DMS53 (cell line): ENCODE measurements at regions not wholly inside any gene's neighbourhood (a gene's known extent, or its start where the extent isn't known, plus 50 kb on each side); places are given as distances from the start of the nearest gene placed in this dataset.

Experiments used
- DNase-seq: peaks from one replicate; lab custom pipeline; 2025; lab: John Stamatoyannopoulos, UW

- no peak for DNase-seq
These were observed 684.5 kb upstream of the ARGLU1 start for GRCh38 chr13:107252428-107252827.

GRCh38 chr13:107252021-107252420 lies 684.1 kb upstream of the ARGLU1 start:
- no peak for DNase-seq

DNA sequence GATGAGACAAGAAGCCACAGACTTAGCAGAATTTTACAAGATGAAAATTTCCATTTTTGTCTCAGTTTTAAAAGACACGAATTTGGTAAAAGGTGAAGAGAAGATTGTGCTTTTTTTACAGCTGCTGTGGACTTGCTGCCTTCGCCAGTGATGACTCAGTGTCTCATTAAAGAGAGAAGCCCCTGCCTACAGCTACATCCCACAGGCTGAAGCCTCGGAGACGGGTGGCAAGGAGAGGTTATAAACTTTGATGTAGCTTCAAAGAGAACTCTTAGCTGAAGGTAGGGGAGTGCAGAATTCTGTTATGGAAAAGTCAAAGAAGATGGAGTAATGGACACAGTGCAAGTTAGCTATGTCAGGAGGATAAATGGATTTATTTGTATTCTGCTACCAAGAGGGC lies 683.4 kb upstream of the ARGLU1 start:
- no peak for DNase-seq

DNA sequence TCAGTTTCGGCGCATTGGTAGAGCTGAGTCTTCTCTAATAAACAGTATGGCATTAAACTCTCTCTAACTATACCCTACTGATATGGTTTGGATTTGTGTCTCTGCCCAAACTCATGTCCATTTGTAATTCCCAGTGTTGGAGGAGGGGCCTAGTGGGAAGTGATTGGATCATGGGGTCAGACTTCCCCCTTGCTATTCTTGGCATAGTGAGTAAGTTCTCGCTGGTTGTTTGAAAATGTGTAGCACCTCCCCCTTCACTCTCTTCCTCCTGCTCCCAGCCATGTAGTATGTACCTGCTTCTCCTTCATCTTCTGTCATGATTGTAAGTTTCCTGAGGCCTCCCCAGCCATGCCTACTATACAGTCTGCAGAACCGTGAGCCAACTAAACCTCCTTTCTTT lies 682.7 kb upstream of the ARGLU1 start:
- no peak for DNase-seq

GRCh38 chr13:107244241-107244640 lies 676.3 kb upstream of the ARGLU1 start:
- DNase-seq = no peak

DNA sequence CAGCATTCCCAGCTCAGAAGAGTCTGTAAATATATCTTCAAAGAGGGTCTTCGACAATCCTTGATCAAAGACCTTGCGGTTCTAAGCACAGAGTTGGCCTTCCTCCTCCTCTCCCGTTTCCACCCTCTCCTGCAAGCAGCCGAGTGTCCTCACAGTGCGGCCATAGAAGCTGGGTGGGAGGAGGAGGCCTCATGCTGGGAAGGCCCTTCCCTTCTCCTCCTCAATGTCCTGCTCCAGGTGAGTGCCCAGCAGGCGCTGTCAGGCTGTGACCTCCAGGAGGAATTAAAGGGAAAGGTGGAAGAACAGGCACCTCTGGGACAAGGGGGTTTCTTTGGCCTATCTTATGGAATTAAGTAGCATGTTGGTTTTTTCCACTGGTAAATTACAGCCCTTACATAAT lies 674.2 kb upstream of the ARGLU1 start:
- DNase-seq = no peak

- no peak for DNase-seq
These were observed 673.4 kb upstream of the ARGLU1 start for GRCh38 chr13:107241381-107241780.

DNA sequence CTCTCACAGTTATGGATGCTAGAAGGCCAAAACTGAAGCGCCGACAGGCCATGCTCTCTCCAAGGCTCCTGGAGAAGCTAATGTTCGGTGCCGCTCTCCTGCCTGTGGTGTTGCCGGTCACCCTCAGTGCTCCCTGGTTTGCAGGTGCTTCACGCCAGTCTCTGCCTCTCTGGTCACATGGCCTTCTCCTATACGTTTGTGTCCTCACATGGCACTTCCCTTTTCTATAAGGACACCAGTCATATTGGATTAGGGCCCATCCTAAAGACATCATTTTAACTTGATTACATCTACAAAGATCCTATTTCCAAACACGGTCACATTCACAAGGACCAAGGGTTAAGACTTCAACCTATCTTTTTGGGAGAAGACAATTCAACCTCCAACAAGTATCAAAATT lies 671.3 kb upstream of the ARGLU1 start:
- no peak for DNase-seq

- no peak for DNase-seq
These were observed 670.5 kb upstream of the ARGLU1 start for GRCh38 chr13:107238262-107238981.

DNA sequence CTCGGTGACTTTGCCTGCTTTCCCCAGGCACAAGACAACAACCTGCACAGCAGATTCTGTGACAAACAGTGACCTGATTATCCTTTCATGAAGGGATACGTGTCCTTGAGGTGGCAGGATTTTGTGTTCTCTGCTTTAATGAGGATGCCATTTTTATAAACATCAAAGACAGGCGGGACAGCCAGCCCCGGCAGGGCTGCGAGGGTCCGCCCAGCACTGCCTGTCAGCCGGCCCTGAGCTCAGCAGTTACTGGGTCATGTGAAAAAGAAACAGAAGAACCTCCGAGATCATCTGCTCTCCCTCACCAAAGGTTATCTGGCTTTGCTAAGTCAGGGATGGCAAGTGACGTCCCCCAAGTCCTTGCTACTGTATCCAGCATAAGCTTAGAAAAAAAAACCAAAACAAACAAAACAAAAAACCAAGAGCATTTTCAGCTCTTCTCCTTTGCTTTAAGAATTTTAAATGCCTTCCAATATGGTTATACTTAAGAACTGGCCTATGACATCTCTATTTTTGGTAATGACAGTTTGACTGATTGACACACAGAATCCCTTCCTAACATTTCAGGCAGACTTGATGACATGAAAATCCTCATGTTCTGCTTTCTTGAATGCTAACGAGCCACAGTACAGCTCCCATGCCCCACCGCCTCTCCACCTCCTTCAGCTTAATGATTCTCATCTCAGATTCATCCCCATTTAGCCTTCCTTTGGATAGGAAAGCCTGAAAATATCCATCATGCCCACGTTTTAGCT lies 666.6 kb upstream of the ARGLU1 start:
- DNase-seq = no peak

- DNase-seq = no peak
These were observed 665.6 kb upstream of the ARGLU1 start for GRCh38 chr13:107233541-107233940.

GRCh38 chr13:107231944-107232343 lies 664.0 kb upstream of the ARGLU1 start:
- no peak for DNase-seq

- no peak for DNase-seq
These were observed 655.9 kb upstream of the ARGLU1 start for GRCh38 chr13:107223867-107224266.

GRCh38 chr13:107222597-107222996 lies 654.7 kb upstream of the ARGLU1 start:
- no peak for DNase-seq

DNA sequence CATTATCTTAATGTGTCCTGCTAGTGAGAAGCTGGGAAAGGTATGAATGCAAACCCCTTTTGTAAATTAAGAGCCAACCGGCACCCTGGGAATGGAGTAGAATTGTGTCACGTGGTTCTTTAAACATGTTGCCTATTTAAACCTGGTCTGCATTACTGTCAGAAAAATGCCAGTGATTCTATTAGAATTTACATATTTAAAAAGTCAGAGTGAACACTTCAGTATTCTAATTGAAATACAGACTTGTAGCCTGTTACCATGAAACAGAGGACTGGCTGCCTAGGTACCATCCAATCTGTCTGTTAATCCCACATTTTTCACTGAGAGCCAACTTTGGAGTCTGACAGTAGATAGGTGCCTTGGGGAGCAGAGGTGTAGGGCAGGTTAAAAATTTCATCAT lies 652.3 kb upstream of the ARGLU1 start:
- DNase-seq = no peak

- DNase-seq = peak; percentile 70
These were observed 649.3 kb upstream of the ARGLU1 start for GRCh38 chr13:107217251-107217650.

GRCh38 chr13:107216046-107216755 lies 648.3 kb upstream of the ARGLU1 start:
- DNase-seq = peak; percentile 23

DNA sequence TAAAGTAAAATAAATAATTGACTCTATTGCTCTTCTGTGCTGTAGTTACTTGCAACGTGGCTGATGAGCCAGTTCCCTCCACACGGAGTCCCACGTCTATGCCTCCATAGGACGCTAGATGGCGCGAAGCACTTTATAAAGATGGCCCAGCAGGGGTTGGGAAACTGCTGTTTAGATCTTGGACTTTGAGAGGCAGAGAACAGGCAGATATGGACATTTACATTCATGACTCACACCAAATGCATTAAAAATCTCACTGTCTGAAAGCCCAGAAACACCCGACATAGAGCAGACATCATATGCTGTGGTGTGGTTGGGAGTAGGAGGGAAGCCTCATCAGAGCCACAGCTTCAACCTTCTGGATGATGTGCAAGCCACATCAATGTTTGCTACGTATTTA lies 643.1 kb upstream of the ARGLU1 start:
- peak; percentile 90 for DNase-seq

GRCh38 chr13:107210723-107211030 lies 642.7 kb upstream of the ARGLU1 start:
- peak; percentile 91 for DNase-seq

DNA sequence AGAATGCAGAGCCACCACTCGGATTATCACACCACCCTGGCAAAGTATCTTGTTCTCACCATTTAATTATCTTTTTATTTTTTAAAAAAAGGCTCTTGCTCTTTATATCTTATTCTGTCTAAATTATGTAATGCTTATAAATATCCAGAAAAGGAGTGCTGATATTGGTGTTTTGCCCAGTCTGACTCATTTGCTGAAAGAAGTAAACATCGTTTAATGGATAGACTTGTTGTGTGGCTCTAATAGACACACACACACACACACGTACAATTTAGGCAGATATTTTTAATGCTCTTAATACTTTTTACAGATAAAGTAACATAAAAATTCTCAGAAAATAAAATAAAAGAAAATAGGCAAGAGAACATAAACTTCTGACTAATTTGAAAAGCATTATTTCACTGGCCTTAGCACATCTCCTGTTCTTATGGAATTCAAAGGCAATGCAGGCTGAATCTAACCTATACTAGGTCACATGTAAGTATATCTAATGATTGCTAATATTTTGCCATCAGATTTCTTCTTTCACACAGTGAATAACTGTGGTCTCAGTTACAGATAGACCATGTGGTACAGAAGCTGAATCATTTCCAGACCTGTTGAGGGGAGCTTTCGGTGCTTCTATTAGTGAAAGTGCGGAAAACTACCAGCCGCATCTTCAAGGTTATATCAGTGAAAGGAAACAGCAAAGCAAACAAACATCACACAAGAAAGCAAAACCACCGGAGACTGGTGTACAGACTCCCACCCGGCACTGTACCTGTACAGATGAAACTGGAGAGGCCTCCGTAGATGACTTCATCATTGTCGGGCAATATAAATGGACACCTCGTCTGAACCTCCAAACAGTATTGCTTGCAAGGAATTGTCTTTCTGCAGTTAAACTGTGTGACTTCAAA lies 642.1 kb upstream of the ARGLU1 start:
- DNase-seq = peak; percentile 50

DNA sequence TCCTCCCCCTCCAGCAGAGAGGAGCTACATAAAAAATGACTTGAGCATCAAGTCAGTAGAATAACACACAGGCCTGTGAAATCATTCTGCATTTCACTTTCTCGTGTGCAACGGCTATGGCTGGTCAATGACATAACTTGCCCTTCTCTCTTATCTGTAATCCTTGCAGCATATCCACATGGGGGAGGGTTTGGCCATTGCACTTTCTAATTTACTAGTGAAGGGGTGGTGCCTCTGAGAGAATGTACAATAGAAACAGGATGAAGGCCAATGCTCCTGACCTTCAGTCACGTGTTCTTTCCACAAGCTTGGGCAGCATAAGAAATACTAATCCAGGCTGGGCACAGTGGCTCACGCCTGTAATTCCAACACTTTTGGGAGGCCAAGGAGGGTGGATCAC lies 641.0 kb upstream of the ARGLU1 start:
- no peak for DNase-seq
